Right atrium auricular region (tissue), 2 donors: ENCODE measurements at regions not wholly inside any gene's neighbourhood (a gene's known extent, or its start where the extent isn't known, plus 50 kb on each side); places are given as distances from the start of the nearest gene placed in this dataset.

ENCODE experiments used
- DNase-seq: peaks from one replicate; pipeline ENCODE4 v3.0.0-alpha.2; 2019; ENCODE audit warnings: low spot score
- H3K27ac ChIP-seq, 2 donors: fragments of 200-600 bp; sonication (generic); 1 replicate in 1 of 2; 2 replicates in 1 of 2; pipeline ENCODE4 v1.5.1; 2016 to 2019
- H3K27me3 ChIP-seq, 2 donors: fragments of 200-600 bp; sonication (generic); one replicate each; pipeline versions ENCODE4 v1.5.1 to v1.6.0; 2017 to 2019
- H3K36me3 ChIP-seq: fragments of 200-600 bp; sonication (generic); one replicate; pipeline ENCODE4 v1.5.1; 2016
- H3K4me1 ChIP-seq, 2 donors: fragments of 200-600 bp; sonication (generic); one replicate each; pipeline versions ENCODE4 v1.5.1 to v1.6.0; 2017 to 2019
- H3K4me3 ChIP-seq, 2 donors: fragments of 200-600 bp; sonication (generic); 1 replicate in 1 of 2; 2 replicates in 1 of 2; pipeline ENCODE4 v1.5.1; 2017 to 2019; ENCODE audit warnings: mild to moderate bottlenecking in 1 of 2, moderate library complexity in 1 of 2
- H3K9me3 ChIP-seq, 2 donors: fragments of 200-600 bp; sonication (generic); one replicate each; pipeline ENCODE4 v1.5.1; 2019
- TF ChIP-seq, protein P1 (sequence below), 2 donors: fragments of 200-600 bp; sonication (generic); IDR thresholded peaks; one replicate each; pipeline ENCODE4 v1.5.1; 2019; ENCODE audit warnings: antibody characterized with exemption in 2 of 2

DNA sequence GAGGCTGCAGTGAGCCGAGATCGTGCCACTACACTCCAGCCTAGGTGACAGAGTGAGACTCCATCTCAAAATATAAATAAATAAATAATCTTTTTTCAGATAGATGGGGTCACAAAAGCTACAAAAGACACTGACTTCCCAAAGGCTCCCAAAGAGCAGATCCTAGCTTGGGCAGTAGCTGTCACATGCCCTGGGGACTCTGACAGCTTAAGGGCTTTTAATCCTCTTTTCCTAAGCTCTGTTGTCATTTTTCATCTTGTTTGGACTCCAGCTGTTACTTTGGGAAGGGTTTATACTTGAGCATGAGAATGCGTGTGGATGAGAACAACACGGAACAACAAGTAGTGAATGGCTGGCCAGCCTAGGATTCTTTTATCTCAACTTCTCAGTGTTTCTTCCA, 231.7 kb downstream of the MZT1 start:
- no peaks in the 10 kb centered on the region for H3K4me1 ChIP-seq
- TF ChIP-seq, protein P1, sequence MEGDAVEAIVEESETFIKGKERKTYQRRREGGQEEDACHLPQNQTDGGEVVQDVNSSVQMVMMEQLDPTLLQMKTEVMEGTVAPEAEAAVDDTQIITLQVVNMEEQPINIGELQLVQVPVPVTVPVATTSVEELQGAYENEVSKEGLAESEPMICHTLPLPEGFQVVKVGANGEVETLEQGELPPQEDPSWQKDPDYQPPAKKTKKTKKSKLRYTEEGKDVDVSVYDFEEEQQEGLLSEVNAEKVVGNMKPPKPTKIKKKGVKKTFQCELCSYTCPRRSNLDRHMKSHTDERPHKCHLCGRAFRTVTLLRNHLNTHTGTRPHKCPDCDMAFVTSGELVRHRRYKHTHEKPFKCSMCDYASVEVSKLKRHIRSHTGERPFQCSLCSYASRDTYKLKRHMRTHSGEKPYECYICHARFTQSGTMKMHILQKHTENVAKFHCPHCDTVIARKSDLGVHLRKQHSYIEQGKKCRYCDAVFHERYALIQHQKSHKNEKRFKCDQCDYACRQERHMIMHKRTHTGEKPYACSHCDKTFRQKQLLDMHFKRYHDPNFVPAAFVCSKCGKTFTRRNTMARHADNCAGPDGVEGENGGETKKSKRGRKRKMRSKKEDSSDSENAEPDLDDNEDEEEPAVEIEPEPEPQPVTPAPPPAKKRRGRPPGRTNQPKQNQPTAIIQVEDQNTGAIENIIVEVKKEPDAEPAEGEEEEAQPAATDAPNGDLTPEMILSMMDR (IDR thresholded peaks at IDR 0.05) = no peak
- H3K27ac ChIP-seq = no peak overlapping the region
- no peaks in the 10 kb centered on the region for H3K9me3 ChIP-seq
- no peaks in the 10 kb centered on the region for H3K36me3 ChIP-seq
- no peak for DNase-seq
- H3K4me3 ChIP-seq = no peak overlapping the region
- no peaks in the 10 kb centered on the region for H3K27me3 ChIP-seq

DNA sequence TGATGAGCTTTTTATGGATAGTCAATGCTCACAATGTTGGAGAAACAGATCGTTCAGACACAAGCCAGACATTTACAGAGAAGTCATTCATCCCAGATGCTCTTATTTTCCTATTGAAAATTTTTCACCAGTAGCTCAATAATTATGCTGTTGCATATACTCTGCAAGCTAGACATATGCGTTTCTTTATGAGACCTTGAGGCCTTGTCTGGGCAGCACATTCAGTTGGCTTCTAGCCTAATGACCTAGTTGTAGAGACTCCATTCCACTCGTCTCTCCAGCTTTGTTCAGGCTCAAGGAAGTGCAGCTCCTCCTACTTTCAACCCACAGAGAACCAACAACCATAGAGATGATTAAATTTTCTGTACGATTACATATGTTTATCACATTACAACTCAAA, 237.7 kb downstream of the MZT1 start:
- no peak overlapping the region for H3K27ac ChIP-seq
- no peaks in the 10 kb centered on the region for H3K4me1 ChIP-seq
- no peaks in the 10 kb centered on the region for H3K36me3 ChIP-seq
- H3K27me3 ChIP-seq = no peaks in the 10 kb centered on the region
- H3K9me3 ChIP-seq = no peaks in the 10 kb centered on the region
- TF ChIP-seq, protein P1 (IDR thresholded peaks at IDR 0.05) = no peak
- no peak for DNase-seq
- H3K4me3 ChIP-seq = no peak overlapping the region

DNA sequence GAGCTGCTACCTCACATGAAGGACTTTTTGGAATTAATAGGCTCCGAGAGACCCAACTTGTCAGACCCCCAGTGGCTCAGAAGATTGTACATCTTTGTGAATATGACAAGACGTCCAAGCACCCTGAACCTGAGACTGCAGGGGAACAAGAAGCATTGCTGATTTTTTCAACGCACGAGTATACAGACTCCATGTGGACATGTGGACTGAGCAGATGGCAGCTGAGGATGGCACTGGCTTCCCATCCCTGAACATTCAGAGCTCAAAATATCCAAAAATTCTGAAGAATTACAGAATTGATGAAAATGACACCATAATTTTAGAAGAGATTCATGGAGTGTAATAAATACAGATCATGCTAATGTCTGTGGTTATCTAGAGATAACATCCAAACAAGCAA, 254.1 kb downstream of the MZT1 start:
- Histone ChIP-seq H3K9me3 (no peaks in the 10 kb centered on the region), H3K27me3 (no peaks in the 10 kb centered on the region), H3K4me3 (no peak overlapping the region), H3K4me1 (no peaks in the 10 kb centered on the region), H3K36me3 (no peaks in the 10 kb centered on the region), H3K27ac (no peak overlapping the region)
- no peak for DNase-seq
- TF ChIP-seq, protein P1 (IDR thresholded peaks at IDR 0.05) = no peak

DNA sequence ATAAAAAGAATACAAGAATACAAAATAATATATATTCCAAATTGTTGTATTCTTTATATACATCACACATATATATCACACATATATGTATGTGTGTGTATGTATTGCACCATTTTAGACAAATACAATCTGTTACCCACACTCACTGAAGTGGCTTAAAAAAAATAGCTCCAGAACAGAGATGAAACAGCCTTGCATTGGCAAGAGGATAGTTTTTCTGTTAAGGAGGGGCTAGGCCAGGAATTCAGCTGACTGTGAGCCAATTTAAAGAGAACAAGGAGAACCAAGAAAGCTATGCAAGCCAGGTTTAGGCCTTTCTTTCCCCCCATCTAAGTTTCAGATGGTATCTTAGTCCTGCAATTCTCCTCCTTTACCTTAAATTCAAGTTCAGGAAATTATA, 257.5 kb downstream of the MZT1 start:
- H3K9me3 ChIP-seq = no peaks in the 10 kb centered on the region
- TF ChIP-seq, protein P1 (IDR thresholded peaks at IDR 0.05) = no peak
- H3K27me3 ChIP-seq = no peaks in the 10 kb centered on the region
- no peak overlapping the region for H3K4me3 ChIP-seq
- no peak overlapping the region for H3K27ac ChIP-seq
- no peak for DNase-seq
- no peaks in the 10 kb centered on the region for H3K4me1 ChIP-seq
- no peaks in the 10 kb centered on the region for H3K36me3 ChIP-seq

DNA sequence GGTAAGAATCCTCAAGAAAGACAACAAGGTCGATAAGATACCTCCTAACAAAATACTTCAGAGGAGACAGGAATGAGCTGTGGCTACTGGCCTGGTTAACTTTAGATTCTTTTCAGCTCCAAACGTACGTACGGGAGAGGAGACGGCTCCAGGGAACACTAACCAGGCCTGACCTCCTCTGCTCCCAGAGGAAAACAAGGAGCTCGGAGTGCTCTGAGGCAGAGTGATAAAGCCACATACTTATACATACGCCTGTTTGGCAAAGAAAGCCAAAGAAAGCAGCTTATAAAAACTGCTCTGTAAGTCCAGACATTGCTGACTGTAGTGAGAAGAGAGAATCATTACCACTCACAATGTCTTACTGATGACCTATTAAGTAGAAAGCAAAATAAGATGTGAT, 263.9 kb downstream of the MZT1 start:
- H3K27me3 ChIP-seq = no peaks in the 10 kb centered on the region
- no peaks in the 10 kb centered on the region for H3K9me3 ChIP-seq
- TF ChIP-seq, protein P1 (IDR thresholded peaks at IDR 0.05) = no peak
- H3K36me3 ChIP-seq = no peaks in the 10 kb centered on the region
- H3K27ac ChIP-seq = no peak overlapping the region
- no peak for DNase-seq
- H3K4me3 ChIP-seq = no peak overlapping the region
- no peaks in the 10 kb centered on the region for H3K4me1 ChIP-seq

DNA sequence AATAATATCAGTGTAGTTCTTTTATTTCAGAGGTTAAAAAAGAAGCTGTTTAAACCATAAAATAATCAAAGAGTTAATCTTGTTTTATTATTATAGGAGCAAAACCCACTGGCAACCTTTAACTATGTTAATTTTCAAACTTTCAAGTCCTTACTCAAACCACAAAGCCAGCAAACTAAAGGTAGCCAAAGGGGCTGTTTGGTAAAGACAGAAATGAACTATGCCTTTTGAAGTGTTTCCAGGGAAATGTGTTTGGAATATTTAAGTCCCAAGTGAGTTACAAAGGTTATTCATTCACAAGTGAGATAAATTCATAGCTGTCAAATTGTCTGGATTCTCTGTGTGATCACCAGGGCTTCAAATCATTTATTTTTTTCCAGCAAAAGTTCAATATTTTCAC, 264.7 kb downstream of the MZT1 start:
- H3K4me1 ChIP-seq = no peaks in the 10 kb centered on the region
- DNase-seq = no peak
- TF ChIP-seq, protein P1 (IDR thresholded peaks at IDR 0.05) = no peak
- H3K36me3 ChIP-seq = no peaks in the 10 kb centered on the region
- H3K27me3 ChIP-seq = no peaks in the 10 kb centered on the region
- H3K27ac ChIP-seq = no peak overlapping the region
- H3K4me3 ChIP-seq = no peak overlapping the region
- no peaks in the 10 kb centered on the region for H3K9me3 ChIP-seq
